ENCODE measurements at regions not wholly inside any gene's neighbourhood (a gene's known extent, or its start where the extent isn't known, plus 50 kb on each side); places are given as distances from the start of the nearest gene placed in this dataset.
"Not testable (repeated sequence)": the region's sequence is repeated elsewhere in the genome, so short reads cannot be mapped to it uniquely, and the experiment has no call there.

- DNase-seq (ENCODE audit: low read depth), result no peak
Measured at GRCh38 chr5:82603033-82603987, 325.2 kb upstream of the RPS23 start.

GRCh38 chr5:82601861-82602260 is 323.7 kb upstream of the RPS23 start:
- DNase-seq (ENCODE audit: low read depth), result no peak

GRCh38 chr5:82601077-82601476 is 322.9 kb upstream of the RPS23 start:
- no peak for DNase-seq (ENCODE audit: low read depth)

GRCh38 chr5:82599692-82600091 is 321.5 kb upstream of the RPS23 start:
- no peak for DNase-seq (ENCODE audit: low read depth)

GRCh38 chr5:82599030-82599429 is 320.9 kb upstream of the RPS23 start:
- DNase-seq (ENCODE audit: low read depth), result no peak

GRCh38 chr5:82597437-82597836 is 319.3 kb upstream of the RPS23 start:
- no peak for DNase-seq (ENCODE audit: low read depth)

GRCh38 chr5:82596451-82596850 is 318.3 kb upstream of the RPS23 start:
- DNase-seq (ENCODE audit: low read depth), result no peak

- DNase-seq (ENCODE audit: low read depth), result no peak
Measured at GRCh38 chr5:82595113-82595512, 317.0 kb upstream of the RPS23 start.

GRCh38 chr5:82594097-82594496 is 315.9 kb upstream of the RPS23 start:
- DNase-seq (ENCODE audit: low read depth), result no peak

GRCh38 chr5:82593481-82593880 is 315.3 kb upstream of the RPS23 start:
- no peak for DNase-seq (ENCODE audit: low read depth)

- no peak for DNase-seq (ENCODE audit: low read depth)
Measured at GRCh38 chr5:82591021-82591515, 312.9 kb upstream of the RPS23 start.

- DNase-seq (ENCODE audit: low read depth), result no peak
Measured at GRCh38 chr5:82590112-82590511, 312.0 kb upstream of the RPS23 start.

GRCh38 chr5:82586661-82587310 is 308.6 kb upstream of the RPS23 start:
- no peak for DNase-seq (ENCODE audit: low read depth)

- no peak for DNase-seq (ENCODE audit: low read depth)
Measured at GRCh38 chr5:82586181-82586580, 308.0 kb upstream of the RPS23 start.

GRCh38 chr5:82584631-82585030 is 306.5 kb upstream of the RPS23 start:
- no peak for DNase-seq (ENCODE audit: low read depth)

GRCh38 chr5:82583331-82583730 is 305.2 kb upstream of the RPS23 start:
- not testable (repeated sequence) for DNase-seq (ENCODE audit: low read depth)

- no peak for DNase-seq (ENCODE audit: low read depth)
Measured at GRCh38 chr5:82564963-82565362, 286.8 kb upstream of the RPS23 start.

- no peak for DNase-seq (ENCODE audit: low read depth)
Measured at GRCh38 chr5:82563745-82564144, 285.6 kb upstream of the RPS23 start.

GRCh38 chr5:82562696-82563240 is 284.6 kb upstream of the RPS23 start:
- no peak for DNase-seq (ENCODE audit: low read depth)

- DNase-seq (ENCODE audit: low read depth), result no peak
Measured at GRCh38 chr5:82561797-82562196, 283.6 kb upstream of the RPS23 start.

- no peak for DNase-seq (ENCODE audit: low read depth)
Measured at GRCh38 chr5:82560969-82561368, 282.8 kb upstream of the RPS23 start.

GRCh38 chr5:82560561-82560960 is 282.4 kb upstream of the RPS23 start:
- no peak for DNase-seq (ENCODE audit: low read depth)

- DNase-seq (ENCODE audit: low read depth), result no peak
Measured at GRCh38 chr5:82551840-82552385, 273.8 kb upstream of the RPS23 start.

Measured in HS-27A (cell line).